GM23248 (cell line): ENCODE measurements at regions not wholly inside any gene's neighbourhood (a gene's known extent, or its start where the extent isn't known, plus 50 kb on each side); places are given as distances from the start of the nearest gene placed in this dataset.

Experiments
- EZH2 ChIP-seq: fragments of 200-600 bp; sonication (generic); IDR thresholded peaks from 2 replicates; pipeline ENCODE4 v1.6.1; 2018; ENCODE audit warnings: antibody characterized with exemption, mild to moderate bottlenecking; ENCODE audit not compliant: insufficient read depth, poor library complexity, severe bottlenecking
- EZH2phosphoT487 ChIP-seq: fragments of 200-600 bp; sonication (generic); IDR thresholded peaks from 2 replicates; pipeline ENCODE4 v1.6.1; 2018; ENCODE audit warnings: antibody characterized with exemption, moderate library complexity, mild to moderate bottlenecking, low read depth; ENCODE audit not compliant: insufficient read depth

GRCh38 chr6:74745670-74746069 is 460.2 kb downstream of the COL12A1 start:
- TF ChIP-seq EZH2 (no peak), EZH2phosphoT487 (no peak)
